NAMALWA (cell line): ENCODE measurements at regions not wholly inside any gene's neighbourhood (a gene's known extent, or its start where the extent isn't known, plus 50 kb on each side); places are given as distances from the start of the nearest gene placed in this dataset.
"Not testable (repeated sequence)": the region's sequence is repeated elsewhere in the genome, so short reads cannot be mapped to it uniquely, and the experiment has no call there.

Experiments
- DNase-seq: peaks from one replicate; pipeline ENCODE4 v3.0.0-alpha.2; 2015; ENCODE audit warnings: low spot score

DNA sequence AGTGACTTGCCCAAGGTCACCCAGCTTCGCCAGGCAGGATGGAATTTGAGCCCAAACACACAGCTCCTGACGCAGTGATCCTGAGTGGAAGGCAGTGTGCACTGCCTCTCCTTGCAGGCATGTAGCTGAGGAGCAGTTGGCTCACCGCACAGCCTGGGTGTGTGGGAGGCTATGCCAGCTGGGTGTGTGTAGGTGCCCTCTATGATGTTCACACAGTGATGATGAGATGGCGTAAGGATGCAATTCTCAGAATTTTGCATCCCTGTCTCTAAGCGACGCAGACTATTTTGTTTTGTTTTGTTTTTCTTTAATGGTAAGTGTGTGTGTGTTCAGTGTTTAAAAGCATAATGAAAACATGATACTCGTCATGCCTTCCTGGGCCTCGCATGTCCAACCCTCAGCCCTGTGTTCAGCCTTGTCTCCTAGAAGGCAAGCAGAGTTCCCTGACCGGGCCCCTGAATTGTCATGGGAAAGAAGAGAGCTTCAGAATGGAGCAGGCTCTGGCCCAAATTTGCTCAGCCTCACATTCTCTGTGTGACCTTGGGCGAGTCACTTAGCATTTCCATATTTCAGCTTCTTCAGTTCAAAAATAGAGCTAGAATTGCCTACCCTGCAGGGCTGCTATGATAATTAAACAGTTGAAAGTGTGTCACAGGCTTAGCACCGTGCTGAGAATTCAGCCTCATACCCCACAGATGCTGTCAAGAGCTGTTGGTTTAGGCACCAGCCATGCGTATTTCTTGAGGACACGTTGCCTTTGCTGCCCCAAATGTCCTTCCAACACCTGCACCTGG is 603.6 kb upstream of the RAB6C start:
- DNase-seq = no peak

DNA sequence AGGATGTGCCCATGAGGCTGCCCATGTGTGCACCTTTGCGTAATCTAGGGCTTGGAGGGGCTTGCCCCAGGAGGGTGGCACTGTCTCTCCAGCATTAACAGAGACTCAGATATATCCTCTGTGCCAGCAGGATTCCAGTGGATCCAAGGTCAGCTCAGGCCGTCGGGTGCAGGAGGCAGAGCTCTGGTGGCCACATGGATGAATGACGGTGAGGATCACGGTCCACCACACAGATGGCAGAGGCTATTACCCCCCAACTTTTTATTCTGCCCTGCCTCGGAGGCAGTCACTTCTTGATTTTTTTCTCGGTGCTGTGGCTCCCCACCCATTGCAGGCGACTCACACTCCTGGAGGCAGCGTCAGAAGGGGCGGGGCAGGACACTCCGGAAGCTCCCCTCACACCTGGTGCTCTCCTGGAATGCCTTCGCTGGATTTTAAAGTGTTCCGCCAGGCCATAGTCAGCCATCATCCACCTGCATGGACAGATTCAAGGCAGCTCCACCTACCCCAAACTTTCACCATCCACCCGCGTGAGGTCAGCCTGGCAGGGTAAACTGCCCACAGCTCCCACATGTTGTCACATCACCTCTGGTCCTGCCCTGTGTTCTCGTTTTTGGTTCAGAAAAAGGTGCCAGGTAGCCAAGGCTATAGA is 602.9 kb upstream of the RAB6C start:
- DNase-seq = no peak

DNA sequence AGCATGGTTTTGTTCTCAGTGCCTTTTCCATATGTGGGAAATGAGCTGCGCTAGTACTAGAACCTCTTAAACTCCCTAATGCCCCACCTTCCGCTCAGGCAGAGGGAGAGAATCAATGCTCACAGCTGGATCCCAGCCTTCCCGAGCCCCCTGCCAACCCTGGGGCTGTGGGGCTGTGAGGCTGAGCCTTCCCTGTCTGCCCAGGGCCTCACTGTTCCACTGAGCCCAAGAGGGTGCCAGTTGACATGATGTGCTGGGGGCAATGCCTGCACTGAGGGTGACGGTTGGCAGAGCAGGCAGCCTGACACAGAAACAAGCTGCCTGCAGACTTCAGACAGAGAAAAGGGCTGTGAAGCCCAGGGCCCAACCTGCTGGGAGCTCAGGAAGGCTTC is 602.4 kb upstream of the RAB6C start:
- no peak for DNase-seq

DNA sequence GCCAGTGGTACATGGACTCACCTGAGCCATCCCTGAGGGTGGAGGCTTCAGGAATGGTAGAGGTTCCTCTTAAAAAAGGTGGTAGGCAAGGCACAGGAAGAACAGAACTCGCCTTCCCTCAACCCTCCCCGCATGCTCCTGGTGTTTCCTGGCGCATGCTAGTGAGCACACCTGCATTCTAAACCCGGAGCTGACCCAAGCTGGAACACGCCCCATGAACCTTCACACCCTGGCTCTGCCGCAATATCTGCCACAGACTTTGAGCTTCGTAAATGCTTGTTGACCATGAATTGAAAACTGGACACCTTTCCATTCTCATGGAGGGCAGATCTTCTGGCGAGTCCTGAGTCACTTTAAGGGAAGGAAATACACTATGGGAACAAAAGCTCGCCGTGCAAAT is 601.3 kb upstream of the RAB6C start:
- DNase-seq = no peak

DNA sequence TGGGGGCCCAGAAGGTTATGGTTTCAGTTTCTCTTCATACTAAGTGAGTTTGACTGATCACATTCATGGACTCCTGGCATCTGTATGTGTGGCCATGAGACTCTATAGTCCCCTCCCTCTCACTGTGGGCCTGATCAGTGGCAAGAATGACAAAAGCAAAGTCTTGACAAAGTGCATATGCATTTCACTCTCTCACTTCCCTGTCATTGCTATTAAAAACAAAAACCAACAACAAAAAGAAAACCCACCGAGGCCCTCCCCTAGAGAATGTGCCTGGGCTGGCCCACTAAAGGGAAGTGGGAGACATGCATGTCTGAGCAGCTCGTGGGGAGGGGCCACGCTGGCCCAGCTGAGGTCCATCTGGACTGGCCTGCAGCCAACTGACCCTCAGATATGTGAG is 600.1 kb upstream of the RAB6C start:
- no peak for DNase-seq

DNA sequence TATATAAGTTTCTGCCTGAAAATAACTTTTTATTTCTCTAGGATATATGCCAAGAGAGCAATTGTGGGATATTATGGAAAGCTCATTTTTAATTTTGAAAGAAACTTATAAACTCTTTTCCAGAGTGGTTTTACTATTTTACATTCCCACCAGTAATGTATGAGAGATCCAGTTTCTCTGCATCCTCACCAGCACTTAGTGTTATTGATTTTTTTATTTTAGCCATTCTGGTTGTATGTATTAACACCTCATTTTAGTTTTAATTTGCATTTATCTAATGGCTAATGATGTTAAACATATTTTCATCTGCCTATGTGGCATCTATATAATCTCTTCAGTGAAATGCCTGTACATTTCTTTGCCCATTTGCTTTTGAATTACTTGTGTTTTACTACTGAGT is 597.7 kb upstream of the RAB6C start:
- no peak for DNase-seq

DNA sequence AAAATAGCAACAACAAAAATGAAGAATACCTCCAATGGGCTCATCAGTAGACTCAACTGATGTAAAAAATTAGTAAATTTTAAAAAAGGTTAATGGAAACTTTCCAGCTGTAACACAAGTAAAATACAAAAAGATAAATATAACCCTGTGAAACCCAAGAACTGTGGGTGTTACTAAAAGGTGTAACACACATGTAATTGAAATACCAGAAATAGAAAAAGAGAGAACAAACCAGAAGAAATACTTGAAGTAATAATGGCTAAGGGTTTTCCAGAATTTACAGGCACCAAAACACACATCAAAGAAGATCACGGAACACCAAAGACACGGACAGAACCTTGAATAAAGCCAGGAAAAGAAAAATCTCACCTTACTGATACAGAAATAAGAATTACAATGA is 590.6 kb upstream of the RAB6C start:
- DNase-seq = no peak

DNA sequence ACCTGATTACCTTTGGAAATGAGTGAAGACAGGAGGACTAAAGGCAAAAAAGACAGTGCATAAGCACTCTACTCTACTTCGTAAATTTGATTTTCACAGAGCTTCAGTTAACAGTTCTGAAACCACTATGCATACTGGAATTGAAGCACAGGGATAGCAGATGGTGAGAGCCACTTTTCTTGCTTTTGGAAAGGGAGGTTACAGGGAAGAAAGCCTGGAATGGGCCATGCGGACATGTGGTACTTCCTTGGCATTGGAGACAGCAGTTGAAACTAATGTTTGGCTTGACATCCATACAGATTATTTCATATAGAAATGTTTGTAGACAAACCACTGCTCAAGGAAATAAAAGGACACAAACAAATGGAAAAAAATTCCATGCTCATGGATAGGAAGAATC is 585.6 kb upstream of the RAB6C start:
- no peak for DNase-seq

DNA sequence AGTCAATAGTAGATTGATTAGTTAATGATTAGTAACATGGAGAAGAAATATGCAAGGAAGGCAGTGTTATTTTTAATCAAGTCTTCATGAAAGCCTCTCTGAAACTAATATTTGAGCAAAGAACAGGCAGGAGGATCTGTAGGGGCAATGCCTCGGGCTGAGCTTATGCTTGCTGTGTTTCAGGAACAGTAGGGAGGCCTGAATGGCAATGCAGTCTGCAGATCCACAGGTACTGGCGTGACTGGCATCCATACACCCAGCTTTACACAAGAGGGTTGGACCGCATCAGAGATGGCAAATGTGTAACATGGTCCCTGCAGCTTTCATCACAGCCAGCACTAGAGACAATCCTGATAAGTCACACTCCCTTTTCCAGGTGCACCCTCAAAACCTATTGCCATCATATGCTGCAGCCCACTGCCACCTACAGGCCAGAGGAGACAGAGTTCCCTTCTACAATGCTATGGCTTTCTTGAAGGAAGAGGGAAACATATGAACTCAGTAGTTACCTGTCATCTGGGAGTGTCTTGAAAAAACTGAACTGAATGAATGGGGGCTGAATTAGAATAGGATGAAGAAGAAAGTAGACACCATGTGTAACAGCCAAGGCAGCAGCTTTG is 582.4 kb upstream of the RAB6C start:
- DNase-seq = peak; percentile 51

DNA sequence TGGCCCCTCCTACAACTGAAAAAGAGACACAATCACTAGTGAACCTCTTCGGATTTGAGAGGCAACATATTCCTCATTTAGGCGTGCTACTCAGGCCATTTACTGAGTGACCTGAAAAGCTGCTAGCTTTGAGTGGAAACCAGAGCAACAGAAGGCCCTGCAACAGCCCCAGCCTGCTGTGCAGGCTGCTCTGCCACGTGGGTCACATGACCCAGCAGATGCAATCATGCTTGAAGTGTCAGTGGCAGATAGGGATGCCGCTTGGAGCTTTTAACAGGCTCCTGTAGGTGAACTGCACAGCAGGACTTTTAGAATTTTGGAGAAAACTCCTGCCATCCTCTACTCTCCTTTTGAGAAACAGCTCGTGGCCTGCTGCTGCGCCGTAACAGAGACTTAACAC is 578.6 kb upstream of the RAB6C start:
- no peak for DNase-seq

DNA sequence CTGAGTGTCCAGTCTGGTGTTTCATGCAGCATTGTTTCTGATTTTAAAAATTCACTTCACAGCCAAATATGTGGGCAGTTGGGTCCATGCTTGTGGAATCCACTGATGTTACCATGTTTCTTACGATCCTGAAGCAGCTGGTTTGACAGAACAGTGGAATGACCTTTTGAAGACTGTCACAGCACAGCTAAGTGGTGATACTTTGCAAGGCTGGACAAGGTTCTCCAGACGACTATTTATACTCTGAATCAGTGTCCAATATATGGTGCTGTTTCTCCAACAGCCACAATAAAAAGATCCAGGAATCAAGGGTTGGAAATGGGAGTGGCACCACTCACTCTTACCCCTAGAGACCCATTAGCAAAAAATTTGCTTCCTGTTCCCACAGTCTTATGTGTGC is 577.4 kb upstream of the RAB6C start:
- no peak for DNase-seq

DNA sequence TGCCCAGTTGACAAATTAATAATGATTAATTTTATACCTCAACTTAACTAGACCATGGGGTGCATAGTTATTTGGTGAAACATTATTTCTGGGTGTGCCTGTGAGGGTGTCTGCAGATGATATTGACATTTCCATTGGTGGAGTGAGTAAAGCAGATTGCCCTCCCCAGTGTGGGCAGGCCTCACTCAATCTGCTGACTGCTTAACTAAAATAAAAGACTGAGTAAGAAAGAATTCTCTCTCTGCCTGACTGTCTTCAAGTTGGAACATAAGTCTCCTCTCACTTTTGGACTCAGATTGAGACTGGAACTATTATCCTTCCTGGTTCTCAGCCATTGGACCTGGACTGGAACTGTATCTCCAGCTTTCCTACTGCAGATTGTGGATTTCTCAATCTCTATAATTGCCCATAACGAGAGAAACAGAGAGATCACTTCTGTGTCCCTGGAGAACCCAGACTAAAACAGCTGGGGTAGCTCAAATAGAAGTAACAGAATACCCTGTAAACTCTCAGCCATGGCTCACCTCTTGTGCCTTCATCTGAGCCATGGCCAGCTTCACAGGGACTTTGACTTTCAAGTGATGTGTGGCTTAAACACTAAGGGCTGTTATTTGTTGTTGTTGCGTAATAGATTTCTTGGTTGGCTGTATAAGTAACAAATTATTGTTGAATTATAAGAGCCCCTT is 575.3 kb upstream of the RAB6C start:
- no peak for DNase-seq

DNA sequence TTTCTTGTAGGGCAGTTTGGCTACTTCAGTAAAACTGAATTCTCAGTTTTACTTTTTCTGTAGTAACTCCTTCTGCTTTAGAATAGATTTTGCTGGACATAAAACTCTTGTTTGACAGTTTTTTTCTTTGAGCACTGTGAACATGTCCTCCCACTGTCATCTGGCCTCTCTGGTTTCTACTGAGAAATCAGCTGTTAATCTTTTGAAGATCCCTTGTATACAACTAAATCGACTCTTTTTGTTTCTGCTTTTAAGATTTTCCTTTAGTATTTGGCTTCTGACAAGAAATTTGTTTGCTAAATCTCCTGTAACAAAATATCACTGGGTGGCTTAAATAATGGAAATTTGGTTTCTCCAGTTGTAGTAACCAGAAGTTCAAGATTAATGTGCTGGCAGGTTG is 570.9 kb upstream of the RAB6C start:
- no peak for DNase-seq

DNA sequence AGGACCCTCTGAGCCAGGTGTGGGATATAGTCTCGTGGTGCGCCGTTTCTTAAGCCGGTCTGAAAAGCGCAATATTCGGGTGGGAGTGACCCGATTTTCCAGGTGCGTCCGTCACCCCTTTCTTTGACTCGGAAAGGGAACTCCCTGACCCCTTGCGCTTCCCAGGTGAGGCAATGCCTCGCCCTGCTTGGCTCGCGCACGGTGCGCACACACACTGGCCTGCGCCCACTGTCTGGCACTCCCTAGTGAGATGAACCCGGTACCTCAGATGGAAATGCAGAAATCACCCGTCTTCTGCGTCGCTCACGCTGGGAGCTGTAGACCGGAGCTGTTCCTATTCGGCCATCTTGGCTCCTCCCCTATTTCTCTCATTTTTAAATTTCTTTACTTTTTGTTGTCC is 562.4 kb upstream of the RAB6C start:
- DNase-seq = not testable (repeated sequence)

DNA sequence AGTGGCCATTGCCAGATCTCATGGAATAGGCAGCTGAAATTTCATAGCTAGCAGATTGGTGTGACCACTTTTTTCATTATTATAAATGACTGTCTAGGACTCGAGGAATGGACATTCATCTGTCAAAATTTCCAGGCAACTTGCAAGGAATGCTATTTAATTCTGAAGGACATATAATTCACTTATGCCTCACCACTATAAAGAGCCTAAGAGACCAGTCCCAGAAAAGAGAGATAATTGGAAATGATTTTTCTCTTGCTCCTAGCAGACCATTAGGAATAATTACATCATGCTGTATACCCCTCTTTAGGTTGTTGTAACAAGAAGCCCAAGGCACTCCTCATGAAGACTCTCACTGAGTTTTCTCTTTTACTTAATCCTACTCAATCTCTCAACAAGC is 557.4 kb upstream of the RAB6C start:
- no peak for DNase-seq

DNA sequence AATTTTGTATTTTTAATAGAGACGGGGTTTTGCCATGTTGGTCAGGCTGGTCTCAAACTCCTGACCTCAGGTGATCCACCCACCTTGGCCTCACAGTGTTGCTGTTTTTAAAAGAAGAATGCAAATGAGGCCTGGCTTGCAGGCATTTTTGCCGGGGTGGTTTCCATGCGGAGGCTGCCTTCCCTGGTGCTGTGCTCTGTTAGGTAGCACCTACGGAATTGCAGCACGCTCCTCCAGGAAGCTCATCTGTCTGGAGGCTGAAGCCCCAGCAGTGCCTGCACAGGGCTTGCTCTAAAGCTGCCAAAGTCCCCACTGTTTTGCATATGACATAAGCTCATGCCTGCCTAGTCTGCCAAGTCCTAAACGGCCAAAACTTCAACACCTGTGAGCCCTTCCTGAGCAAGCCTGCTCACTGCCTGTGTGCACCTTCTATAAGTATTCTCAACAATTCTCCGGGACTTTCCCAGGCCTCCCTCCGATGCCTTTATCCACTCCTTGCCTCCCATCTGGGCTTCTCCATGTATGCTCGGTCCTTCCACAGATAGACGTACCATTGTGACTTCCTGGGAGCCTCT is 551.3 kb upstream of the RAB6C start:
- no peak for DNase-seq

DNA sequence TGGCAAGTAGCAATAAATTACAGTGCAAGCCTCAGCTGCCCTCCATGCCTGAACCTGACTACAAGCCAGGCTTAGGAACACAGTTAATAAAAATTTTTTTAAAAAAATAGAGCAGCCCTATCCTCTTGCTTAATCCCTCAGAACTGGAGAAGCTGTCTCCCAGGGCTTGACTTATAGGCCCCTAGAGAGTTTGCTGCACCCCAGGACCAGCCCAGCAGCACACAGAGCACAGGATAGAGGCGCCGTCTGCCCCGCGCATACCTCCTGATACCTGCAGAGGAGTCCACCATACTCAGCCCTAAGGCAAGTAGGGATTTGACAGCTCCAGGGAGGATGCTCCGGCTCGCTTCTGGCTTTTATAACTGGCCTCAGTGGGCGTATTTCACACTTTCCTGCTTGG is 548.6 kb upstream of the RAB6C start:
- DNase-seq = no peak

DNA sequence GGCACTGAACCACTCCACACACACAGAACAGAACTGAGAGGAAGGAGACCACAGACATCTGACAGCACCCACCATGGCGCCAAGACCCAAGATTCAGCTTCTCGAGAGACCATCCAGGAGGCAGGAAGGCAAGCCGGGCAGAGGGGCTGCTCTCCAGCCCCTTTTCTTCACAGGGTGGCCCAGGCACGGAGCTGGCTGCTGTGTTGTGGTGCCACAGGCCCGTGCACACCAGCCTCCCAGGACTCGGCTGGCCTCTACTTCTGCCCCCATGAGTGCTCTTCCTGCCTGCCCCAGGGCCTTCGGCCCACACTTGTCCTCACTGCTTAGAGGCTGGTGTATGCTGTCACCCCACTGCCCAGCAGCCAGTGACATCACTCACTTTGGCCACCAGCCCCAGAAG is 547.6 kb upstream of the RAB6C start:
- no peak for DNase-seq

DNA sequence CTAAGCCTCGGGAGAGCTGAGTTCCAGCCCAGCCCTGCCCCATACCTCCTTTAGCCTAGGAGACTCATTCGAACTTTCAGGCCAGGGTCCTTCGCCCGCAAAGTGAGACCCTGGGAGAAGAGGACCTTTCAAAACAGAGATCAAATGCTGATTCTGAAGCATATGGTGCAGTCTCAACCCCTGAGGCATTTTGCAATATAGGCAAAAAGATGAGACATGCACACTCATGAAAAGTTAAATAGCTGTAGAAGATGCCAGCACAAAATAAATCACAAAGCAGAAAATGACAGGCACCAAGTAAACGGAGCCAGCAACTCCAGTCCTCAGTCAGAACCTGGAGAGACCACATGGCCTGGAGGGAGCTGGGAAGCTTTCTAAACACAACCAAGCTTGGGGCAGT is 542.7 kb upstream of the RAB6C start:
- no peak for DNase-seq

DNA sequence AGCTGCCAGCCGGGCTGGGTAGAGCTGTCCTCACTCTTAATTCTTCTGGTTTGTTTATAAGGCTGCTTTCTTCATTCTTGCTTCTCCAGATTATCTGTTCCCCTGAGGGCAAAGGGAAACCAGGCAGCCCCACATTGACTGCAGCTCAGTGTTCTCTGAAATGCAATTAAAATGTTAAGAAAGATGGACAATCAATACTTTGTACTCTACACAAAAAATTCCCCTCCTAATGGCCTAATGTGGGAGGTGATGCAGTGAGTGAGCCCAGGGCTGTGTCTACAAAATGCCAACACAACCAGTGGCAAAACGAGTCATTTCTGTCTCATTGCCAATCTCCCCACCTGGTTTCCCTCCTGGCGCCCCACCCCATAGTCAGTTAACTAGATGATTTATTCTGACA is 541.7 kb upstream of the RAB6C start:
- no peak for DNase-seq

DNA sequence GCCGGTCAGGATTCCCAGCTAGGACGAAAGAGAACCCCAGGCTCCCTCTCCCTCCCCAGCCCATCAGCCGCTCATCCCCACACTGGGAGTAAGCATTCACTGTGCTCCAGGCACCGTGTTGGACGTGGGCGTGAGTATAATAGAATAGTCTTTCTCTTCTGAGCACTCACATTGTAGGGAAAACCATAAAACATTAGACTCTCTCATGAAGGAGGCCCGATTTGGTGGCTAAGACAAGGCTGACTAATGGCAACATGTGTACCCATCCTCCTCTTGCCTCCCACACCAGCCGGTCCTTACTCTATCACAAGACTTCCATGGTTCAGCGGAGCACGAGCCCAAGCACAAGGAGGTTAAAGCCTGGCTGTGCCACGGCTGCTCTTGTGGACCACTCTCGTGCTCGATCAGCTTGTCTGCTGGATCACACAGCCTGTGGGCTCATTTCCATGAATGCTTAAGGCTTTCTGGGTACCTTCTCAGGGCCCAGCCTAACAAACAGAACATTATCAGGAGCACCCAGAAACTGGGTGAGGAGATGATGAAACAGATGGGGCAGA is 540.9 kb upstream of the RAB6C start:
- DNase-seq = no peak
